ENCODE measurements at regions not wholly inside any gene's neighbourhood (a gene's known extent, or its start where the extent isn't known, plus 50 kb on each side); places are given as distances from the start of the nearest gene placed in this dataset.
"Not testable (repeated sequence)": the region's sequence is repeated elsewhere in the genome, so short reads cannot be mapped to it uniquely, and the experiment has no call there.

DNA sequence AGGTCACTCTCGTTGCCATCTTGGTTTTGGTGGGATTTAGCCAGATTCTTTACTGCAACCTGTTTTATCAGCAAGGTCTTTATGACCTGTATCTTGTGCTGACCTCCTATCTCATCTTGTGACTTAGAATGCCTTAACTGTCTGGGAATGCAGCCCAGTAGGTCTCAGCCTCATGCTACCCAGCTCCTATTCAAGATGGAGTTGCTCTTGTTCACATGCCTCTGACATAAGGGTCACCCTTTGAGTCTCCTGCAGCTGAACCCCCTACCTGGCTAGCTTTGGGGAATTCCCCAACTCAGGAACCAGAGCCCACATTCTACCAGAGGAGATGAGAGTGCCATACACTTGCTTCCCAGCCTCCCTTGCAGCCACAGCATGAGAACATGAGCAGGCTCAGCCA, 123.0 kb upstream of the ARHGEF3 start:
- peaks cover 18% of the 10 kb centered on the region for H3K4me1 ChIP-seq (ENCODE audit: control insufficient read depth, insufficient read depth, low read length)
- intact Hi-C loops (cut with DNase I): loop anchor here in 1 of 4 donors (10.0 kb wide), 1 partner anchor 60 kb away; no protein-coding TSS in a partner anchor

DNA sequence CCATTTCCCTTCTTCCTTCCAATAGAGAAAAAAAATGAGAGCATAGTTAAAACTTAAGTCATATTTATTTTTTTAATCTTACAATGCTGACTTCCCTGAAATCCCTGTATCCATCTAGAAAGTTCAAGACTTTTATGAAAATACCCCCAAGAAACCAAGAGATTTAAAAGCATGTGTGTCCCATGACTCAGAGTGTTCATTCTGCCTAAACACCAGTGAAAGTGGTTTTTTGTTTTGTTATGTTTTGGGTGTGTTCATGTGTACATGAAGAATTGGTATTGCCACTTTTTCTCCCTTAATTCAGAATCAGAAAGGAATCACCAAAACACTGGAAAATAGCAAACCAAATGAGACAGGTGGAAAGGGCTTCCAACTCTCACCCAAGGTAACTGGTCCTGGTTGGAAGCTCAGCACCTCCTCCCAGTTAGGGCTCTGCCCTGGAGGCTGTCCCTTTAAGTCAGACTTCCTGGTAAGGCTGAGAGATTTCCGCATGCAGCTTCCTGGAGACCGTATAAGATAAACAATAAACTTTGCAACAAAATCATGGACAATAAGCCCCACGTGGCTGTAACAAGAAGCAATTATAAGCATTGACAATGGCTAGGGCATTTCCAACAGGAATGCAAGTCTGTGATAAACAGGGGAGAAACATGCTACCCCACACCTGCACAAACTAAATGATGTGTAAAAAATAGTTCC, 121.9 kb upstream of the ARHGEF3 start:
- intact Hi-C loops (cut with DNase I): loop anchor here in 1 of 4 donors (10.0 kb wide), 1 partner anchor 61 kb away; no protein-coding TSS in a partner anchor
- Histone ChIP-seq H3K4me1 (ENCODE audit: control insufficient read depth, insufficient read depth, low read length) (peaks cover 16% of the 10 kb centered on the region), H3K4me3 (ENCODE audit: low read length) (no peak overlapping the region), H3K9me3 (ENCODE audit: control insufficient read depth, low read length) (no peaks in the 10 kb centered on the region), H3K27me3 (ENCODE audit: control insufficient read depth, insufficient read depth) (no peaks in the 10 kb centered on the region), H3K27ac (ENCODE audit: low read length) (peak overlapping the region; percentile 85)
- DNase-seq (peak in 1 of 3 donors; percentile 60), ATAC-seq (peak; percentile 80 to 88)
- 5% methylated on average over 3 of the region's 3 CpGs for WGBS

More for the DNA sequence above, 123.0 kb upstream of the ARHGEF3 start:
- H3K4me3 ChIP-seq (ENCODE audit: low read length); ATAC-seq; H3K27me3 ChIP-seq (ENCODE audit: control insufficient read depth, insufficient read depth); DNase-seq; H3K9me3 ChIP-seq (ENCODE audit: control insufficient read depth, low read length); H3K27ac ChIP-seq (ENCODE audit: low read length): not testable (repeated sequence)
- 98% methylated on average over 1 of the region's 1 CpG for WGBS

GRCh38 chr3:56921573-56922453, 120.1 kb upstream of the ARHGEF3 start:
- peak overlapping the region; percentile 40 for H3K4me3 ChIP-seq (ENCODE audit: low read length)
- peak in 1 of 2 donors; percentile 44 for ATAC-seq
- intact Hi-C loops (cut with DNase I): loop anchor here in 1 of 4 donors (10.0 kb wide), 1 partner anchor 63 kb away; no protein-coding TSS in a partner anchor
- peaks cover 5% of the 10 kb centered on the region for H3K4me1 ChIP-seq (ENCODE audit: control insufficient read depth, insufficient read depth, low read length)
- peak in 2 of 3 donors; percentile 65 for DNase-seq
- H3K27ac ChIP-seq (ENCODE audit: low read length): peak overlapping the region; percentile 65
- H3K27me3 ChIP-seq (ENCODE audit: control insufficient read depth, insufficient read depth): no peaks in the 10 kb centered on the region
- H3K9me3 ChIP-seq (ENCODE audit: control insufficient read depth, low read length): no peaks in the 10 kb centered on the region
- WGBS: 18% methylated on average over 7 of the region's 7 CpGs

GRCh38 chr3:56919797-56920195, 118.0 kb upstream of the ARHGEF3 start:
- no peaks in the 10 kb centered on the region for H3K27me3 ChIP-seq (ENCODE audit: control insufficient read depth, insufficient read depth)
- H3K27ac ChIP-seq (ENCODE audit: low read length): no peak overlapping the region
- 95% methylated on average over 4 of the region's 4 CpGs for WGBS
- no peak overlapping the region for H3K4me3 ChIP-seq (ENCODE audit: low read length)
- DNase-seq (no peak), ATAC-seq (no peak)
- intact Hi-C loops (cut with DNase I): loop anchor here in 1 of 4 donors (10.0 kb wide), 1 partner anchor 65 kb away; no protein-coding TSS in a partner anchor
- no peaks in the 10 kb centered on the region for H3K4me1 ChIP-seq (ENCODE audit: control insufficient read depth, insufficient read depth, low read length)
- H3K9me3 ChIP-seq (ENCODE audit: control insufficient read depth, low read length): no peaks in the 10 kb centered on the region

- Histone ChIP-seq H3K27me3 (ENCODE audit: control insufficient read depth, insufficient read depth) (no peaks in the 10 kb centered on the region), H3K9me3 (ENCODE audit: control insufficient read depth, low read length) (no peaks in the 10 kb centered on the region), H3K4me1 (ENCODE audit: control insufficient read depth, insufficient read depth, low read length) (no peaks in the 10 kb centered on the region), H3K27ac (ENCODE audit: low read length) (no peak overlapping the region), H3K4me3 (ENCODE audit: low read length) (no peak overlapping the region)
- 85% methylated on average over 5 of the region's 5 CpGs for WGBS
- ATAC-seq: no peak
- intact Hi-C loops (cut with DNase I): no loop called here
- no peak for DNase-seq
Observed at GRCh38 chr3:56919137-56919796, 117.5 kb upstream of the ARHGEF3 start.

- no peak for ATAC-seq
- 66% methylated on average over 7 of the region's 7 CpGs for WGBS
- intact Hi-C loops (cut with DNase I): no loop called here
- no peaks in the 10 kb centered on the region for H3K27me3 ChIP-seq (ENCODE audit: control insufficient read depth, insufficient read depth)
- no peak for DNase-seq
- H3K27ac ChIP-seq (ENCODE audit: low read length): no peak overlapping the region
- no peaks in the 10 kb centered on the region for H3K9me3 ChIP-seq (ENCODE audit: control insufficient read depth, low read length)
- no peaks in the 10 kb centered on the region for H3K4me1 ChIP-seq (ENCODE audit: control insufficient read depth, insufficient read depth, low read length)
- H3K4me3 ChIP-seq (ENCODE audit: low read length): no peak overlapping the region
Observed at GRCh38 chr3:56918111-56918568, 116.4 kb upstream of the ARHGEF3 start.

- WGBS: 66% methylated on average over 7 of the region's 7 CpGs
- H3K9me3 ChIP-seq (ENCODE audit: control insufficient read depth, low read length): no peaks in the 10 kb centered on the region
- DNase-seq: no peak
- no peak for ATAC-seq
- H3K27me3 ChIP-seq (ENCODE audit: control insufficient read depth, insufficient read depth): no peaks in the 10 kb centered on the region
- no peak overlapping the region for H3K4me3 ChIP-seq (ENCODE audit: low read length)
- no peak overlapping the region for H3K27ac ChIP-seq (ENCODE audit: low read length)
- H3K4me1 ChIP-seq (ENCODE audit: control insufficient read depth, insufficient read depth, low read length): no peaks in the 10 kb centered on the region
- intact Hi-C loops (cut with DNase I): no loop called here
Observed at GRCh38 chr3:56917361-56918110, 115.8 kb upstream of the ARHGEF3 start.

DNA sequence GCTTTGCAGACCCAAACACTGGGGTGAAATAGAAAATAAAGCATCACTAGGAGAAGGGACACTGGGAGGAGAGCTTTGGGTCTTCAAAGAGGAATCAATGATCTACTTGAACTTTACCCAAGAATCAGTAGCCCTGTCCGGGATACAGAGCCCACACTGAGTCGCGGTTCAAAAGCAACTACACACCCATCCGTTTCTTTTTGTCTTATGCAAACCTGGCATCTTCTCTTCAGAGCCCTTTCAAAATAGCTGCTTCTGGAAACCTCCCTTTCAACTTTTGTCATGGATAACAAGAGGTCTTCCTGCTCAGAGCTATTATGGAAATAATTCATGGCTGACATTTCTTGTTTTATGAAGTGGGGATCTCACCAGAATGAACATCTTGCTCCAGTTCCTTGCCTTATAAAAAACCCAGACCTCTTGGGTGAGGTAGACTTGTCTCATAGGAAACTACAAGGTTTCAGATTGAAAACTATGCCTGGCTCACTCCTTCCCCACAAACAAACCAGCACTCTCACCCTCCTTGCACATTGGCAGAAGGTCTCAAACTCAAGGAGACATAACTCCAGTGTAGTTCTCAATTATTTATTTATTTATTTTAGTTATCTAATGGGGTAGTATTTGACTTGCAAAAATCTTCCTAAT, 115.1 kb upstream of the ARHGEF3 start:
- H3K27me3 ChIP-seq (ENCODE audit: control insufficient read depth, insufficient read depth): no peaks in the 10 kb centered on the region
- no peak overlapping the region for H3K4me3 ChIP-seq (ENCODE audit: low read length)
- intact Hi-C loops (cut with DNase I): no loop called here
- 61% methylated on average over 4 of the region's 4 CpGs for WGBS
- peak overlapping the region; percentile 0 for H3K27ac ChIP-seq (ENCODE audit: low read length)
- no peaks in the 10 kb centered on the region for H3K9me3 ChIP-seq (ENCODE audit: control insufficient read depth, low read length)
- DNase-seq (no peak), ATAC-seq (peak in 1 of 2 donors; percentile 51)
- no peaks in the 10 kb centered on the region for H3K4me1 ChIP-seq (ENCODE audit: control insufficient read depth, insufficient read depth, low read length)

DNA sequence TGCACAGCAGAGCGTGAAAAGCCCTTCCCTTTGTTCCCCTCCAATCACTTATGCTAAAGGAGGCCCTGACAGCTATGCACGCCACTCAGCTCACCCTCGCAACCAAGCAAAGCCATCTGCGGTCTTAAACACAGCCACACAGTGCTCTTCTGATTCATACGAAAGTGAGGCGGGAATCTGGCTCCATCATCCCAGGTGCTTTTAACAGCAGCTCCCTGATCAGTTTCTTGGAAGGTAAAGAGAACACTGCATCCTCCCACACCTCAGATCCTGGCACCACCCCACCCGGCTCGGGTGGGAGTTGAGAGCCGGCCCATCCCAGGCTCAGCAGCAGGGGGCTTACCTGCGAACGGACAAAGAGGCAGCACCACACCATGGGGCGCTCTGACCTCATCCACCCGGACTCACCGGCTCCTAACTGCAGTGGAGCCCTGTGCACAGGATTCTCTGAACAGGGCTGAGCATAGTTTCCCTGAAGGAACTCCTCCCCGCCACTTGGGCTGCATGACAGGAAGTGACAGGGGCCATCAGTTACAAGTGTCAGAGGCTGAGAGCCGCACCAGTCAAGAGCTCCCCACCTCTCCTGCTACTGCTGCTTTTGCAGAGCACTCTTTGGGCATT, 114.3 kb upstream of the ARHGEF3 start:
- DNase-seq (peak in 1 of 3 donors; percentile 70), ATAC-seq (peak; percentile 79 to 81)
- Histone ChIP-seq H3K4me3 (ENCODE audit: low read length) (peak overlapping the region; percentile 33), H3K27ac (ENCODE audit: low read length) (peak overlapping the region; percentile 77), H3K9me3 (ENCODE audit: control insufficient read depth, low read length) (no peaks in the 10 kb centered on the region), H3K27me3 (ENCODE audit: control insufficient read depth, insufficient read depth) (no peaks in the 10 kb centered on the region), H3K4me1 (ENCODE audit: control insufficient read depth, insufficient read depth, low read length) (peaks cover 3% of the 10 kb centered on the region)
- WGBS: 42% methylated on average over 16 of the region's 16 CpGs
- intact Hi-C loops (cut with DNase I): no loop called here
